HepG2 (cell line): ENCODE measurements at regions not wholly inside any gene's neighbourhood (a gene's known extent, or its start where the extent isn't known, plus 50 kb on each side); places are given as distances from the start of the nearest gene placed in this dataset.

Experiments used
- ATAC-seq: fragments of 200-7000 bp; cut with Tn5 transposase; 3 replicates; pipeline ENCODE4 v1.9.1; 2020; ENCODE audit warnings: mild to moderate bottlenecking, moderate library complexity
- BruUV-seq: library from RNA; stranded (reverse); fragments of 400-500 nt; replicated peaks from 2 replicates; lab custom pipeline; 2021; lab: Mats Ljungman, UMichigan
- CTCF ChIA-PET: fragments of 300-600 bp; formaldehyde crosslinking; extraction: SDS; loops from one replicate; lab custom pipeline; 2021; ENCODE audit warnings: low total read pairs, inconsistent platforms, low intra/inter-chr PET ratio; lab: Yijun Ruan, JAX
- POLR2A ChIA-PET: fragments of 350-600 bp; sonication (Branson Sonifier 250); formaldehyde crosslinking; loops from one replicate; lab custom pipeline; 2020; ENCODE audit warnings: antibody characterized with exemption, inconsistent platforms; lab: Yijun Ruan, JAX
- DNase-seq: peaks from one replicate; pipeline ENCODE4 v3.0.0-alpha.2; 2015; ENCODE audit warnings: low spot score
- FAIRE-seq: peaks from 3 replicates; lab custom pipeline; 2011; peaks lifted over from hg19 to GRCh38; lab: Jason Lieb, UNC
- H2AFZ ChIP-seq: one replicate; pipeline ENCODE4 v1.6.1; 2011; ENCODE audit warnings: low read length, inconsistent platforms
- H3K27ac ChIP-seq: fragments of 300-600 bp; 3 replicates; pipeline ENCODE4 v1.8.0; 2011; ENCODE audit warnings: mixed run types, mild to moderate bottlenecking, mixed read lengths, low read length, inconsistent platforms; ENCODE audit not compliant: insufficient read depth; ENCODE audit errors: extremely low read length
- H3K27me3 ChIP-seq, 2 experiments: fragments of 200-600 bp in 1 of 2; 2 replicates in 1 of 2; 3 replicates in 1 of 2; pipeline versions ENCODE4 v1.6.0 to v1.8.0; 2011; ENCODE audit warnings: low read length in 2 of 2, mild to moderate bottlenecking in 2 of 2, moderate library complexity in 2 of 2, inconsistent platforms in 1 of 2; ENCODE audit not compliant: insufficient read depth in 2 of 2, control insufficient read depth in 1 of 2
- H3K36me3 ChIP-seq, 2 experiments: fragments of 200-600 bp in 1 of 2; replicated peaks in 1 of 2; 2 replicates in 1 of 2; 3 replicates in 1 of 2; pipeline versions ENCODE4 v1.5.1 to v1.8.0; 2011; ENCODE audit warnings: low read length in 2 of 2, inconsistent platforms in 1 of 2; ENCODE audit not compliant: insufficient read depth in 2 of 2, control insufficient read depth in 1 of 2
- H3K4me1 ChIP-seq: 2 replicates; pipeline ENCODE4 v1.5.1; 2012; ENCODE audit warnings: low read length, inconsistent platforms; ENCODE audit not compliant: insufficient read depth
- H3K4me2 ChIP-seq: 2 replicates; pipeline ENCODE4 v1.6.0; 2011; ENCODE audit warnings: low read depth, low read length, inconsistent platforms
- H3K4me3 ChIP-seq, 3 experiments: fragments of 200-600 bp in 1 of 3; sonication (generic), shearing (Covaris generic) in 1 of 3; replicated peaks in 1 of 3; 2 replicates each; pipeline ENCODE4 v1.5.1; 2011 to 2016; ENCODE audit warnings: low read length in 3 of 3, inconsistent platforms in 2 of 3, low read depth in 2 of 3, mild to moderate bottlenecking in 2 of 3, control low read depth in 1 of 3, mixed read lengths in 1 of 3; ENCODE audit not compliant: insufficient read depth in 1 of 3
- H3K79me2 ChIP-seq: one replicate; pipeline ENCODE4 v1.6.1; 2011; ENCODE audit warnings: low read length, inconsistent platforms; ENCODE audit not compliant: insufficient read depth
- H3K9ac ChIP-seq: 2 replicates; pipeline ENCODE4 v1.6.0; 2011; ENCODE audit warnings: mild to moderate bottlenecking, low read depth, low read length, inconsistent platforms; ENCODE audit not compliant: insufficient read depth
- H3K9me3 ChIP-seq: 2 replicates; pipeline ENCODE4 v1.5.1; 2012; ENCODE audit warnings: mild to moderate bottlenecking, low read length
- H4K20me1 ChIP-seq: 2 replicates; pipeline ENCODE4 v1.6.0; 2011; ENCODE audit warnings: inconsistent platforms, mild to moderate bottlenecking, low read length, moderate library complexity; ENCODE audit not compliant: insufficient read depth
- CCAR2 ChIP-seq: fragments of 200-400 bp; formaldehyde crosslinking; optimal IDR thresholded peaks from 2 replicates; pipeline ENCODE3; 2018; ENCODE audit warnings: low read depth, mild to moderate bottlenecking, low read length, moderate library complexity
- GFI1 ChIP-seq: sonication (generic); formaldehyde crosslinking; IDR thresholded peaks from 2 replicates; pipeline ENCODE4 v1.5.0; 2020; ENCODE audit warnings: missing genetic modification reagents, mild to moderate bottlenecking, borderline replicate concordance
- KDM6A ChIP-seq: IDR thresholded peaks from 2 replicates; pipeline ENCODE4 v1.6.1; 2016; ENCODE audit warnings: low read depth
- MEIS2 ChIP-seq: sonication (generic); formaldehyde crosslinking; IDR thresholded peaks from 2 replicates; pipeline ENCODE4 v1.9.0; 2021; ENCODE audit warnings: mild to moderate bottlenecking, missing genetic modification reagents
- MLLT10 ChIP-seq: sonication (generic); formaldehyde crosslinking; IDR thresholded peaks from 2 replicates; pipeline ENCODE4 v1.4.0; 2020; ENCODE audit warnings: missing genetic modification reagents
- PHF8 ChIP-seq: sonication (generic); formaldehyde crosslinking; IDR thresholded peaks from 2 replicates; pipeline ENCODE4 v1.5.0; 2020; ENCODE audit warnings: missing genetic modification reagents
- RFX5 ChIP-seq: IDR thresholded peaks from 2 replicates; pipeline ENCODE4 v1.6.1; 2011; ENCODE audit warnings: low read depth, low read length, improper control_type of control experiment
- RXRA ChIP-seq: sonication (generic); formaldehyde crosslinking; IDR thresholded peaks from 2 replicates; pipeline ENCODE4 v1.5.1; 2020; ENCODE audit warnings: missing genetic modification reagents
- ZC3H13 ChIP-seq: sonication (generic); formaldehyde crosslinking; IDR thresholded peaks from 2 replicates; pipeline ENCODE4 v1.8.1; 2023; ENCODE audit warnings: mild to moderate bottlenecking, missing genetic modification reagents, moderate library complexity
- ZIK1 ChIP-seq: sonication (generic); formaldehyde crosslinking; IDR thresholded peaks from 2 replicates; pipeline ENCODE4 v1.5.0; 2020; ENCODE audit warnings: mild to moderate bottlenecking, low read depth, missing genetic modification reagents, borderline replicate concordance
- ZNF207 ChIP-seq: fragments of 450-650 bp; IDR thresholded peaks from 2 replicates; pipeline ENCODE4 v1.6.1; 2016; ENCODE audit warnings: antibody characterized with exemption, borderline replicate concordance
- ZNF569 ChIP-seq: sonication (generic); formaldehyde crosslinking; IDR thresholded peaks from 2 replicates; pipeline ENCODE4 v1.5.0; 2020; ENCODE audit warnings: mild to moderate bottlenecking, missing genetic modification reagents, moderate library complexity, borderline replicate concordance
- ZNF83 ChIP-seq: sonication (generic); formaldehyde crosslinking; IDR thresholded peaks from 2 replicates; pipeline ENCODE4 v1.4.0; 2020; ENCODE audit warnings: missing genetic modification reagents, mild to moderate bottlenecking, borderline replicate concordance
- WGBS: methylation state at CpG from one replicate; pipeline ENCODE4 v1.1.6; 2017; ENCODE audit warnings: low lambda C conversion rate; 5-methylcytosine and 5-hydroxymethylcytosine counted together
- in situ Hi-C: cut with HindIII; loops from 2 replicates; pipeline ENCODE4 v1.10.0; 2017; ENCODE audit warnings: low pct_unique_long_range_greater_than_20kb; ENCODE audit not compliant: extremely low pct_ligation_motif_present
- intact Hi-C: fragments of 100-400 bp; cut with micrococcal nuclease; formaldehyde crosslinking; loops from one replicate; pipeline ENCODE4 v1.10.0; 2022; ENCODE audit not compliant: unreplicated experiment
- TF ChIP-seq, protein P1 (sequence below): sonication (generic); formaldehyde crosslinking; IDR thresholded peaks from 2 replicates; pipeline ENCODE4 v1.5.0; 2020; ENCODE audit warnings: mild to moderate bottlenecking, missing genetic modification reagents
- TF ChIP-seq, protein P2 (sequence below): sonication (generic); formaldehyde crosslinking; IDR thresholded peaks from 2 replicates; pipeline ENCODE4 v1.4.0; 2020; ENCODE audit warnings: mild to moderate bottlenecking, missing genetic modification reagents
- TF ChIP-seq, protein P3 (sequence below): sonication (generic); formaldehyde crosslinking; IDR thresholded peaks from 2 replicates; pipeline ENCODE4 v1.4.0; 2020; ENCODE audit warnings: mild to moderate bottlenecking, missing genetic modification reagents
- TF ChIP-seq, protein P4 (sequence below): sonication (generic); formaldehyde crosslinking; IDR thresholded peaks from 2 replicates; pipeline ENCODE4 v1.5.0; 2020; ENCODE audit warnings: missing genetic modification reagents

DNA sequence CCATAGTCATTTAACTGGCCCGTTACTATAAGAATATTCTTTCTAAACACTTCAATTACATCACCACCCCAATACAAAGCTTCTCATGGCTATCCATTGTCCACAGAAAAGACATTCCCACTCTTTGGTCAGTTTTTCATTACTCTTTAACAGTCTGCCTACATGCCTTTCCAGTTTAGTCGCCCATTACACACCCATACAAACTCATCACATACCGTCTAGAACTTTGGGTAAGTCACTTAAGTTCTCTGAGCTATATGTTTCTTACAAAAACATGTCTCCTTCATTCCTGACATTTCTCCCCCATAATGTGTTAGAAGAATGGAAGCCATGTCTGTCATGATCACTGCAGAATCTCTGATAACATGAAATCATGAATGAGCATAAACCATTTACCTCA lies 108.2 kb upstream of the STK17B start:
- POLR2A ChIA-PET, result no interaction called here

DNA sequence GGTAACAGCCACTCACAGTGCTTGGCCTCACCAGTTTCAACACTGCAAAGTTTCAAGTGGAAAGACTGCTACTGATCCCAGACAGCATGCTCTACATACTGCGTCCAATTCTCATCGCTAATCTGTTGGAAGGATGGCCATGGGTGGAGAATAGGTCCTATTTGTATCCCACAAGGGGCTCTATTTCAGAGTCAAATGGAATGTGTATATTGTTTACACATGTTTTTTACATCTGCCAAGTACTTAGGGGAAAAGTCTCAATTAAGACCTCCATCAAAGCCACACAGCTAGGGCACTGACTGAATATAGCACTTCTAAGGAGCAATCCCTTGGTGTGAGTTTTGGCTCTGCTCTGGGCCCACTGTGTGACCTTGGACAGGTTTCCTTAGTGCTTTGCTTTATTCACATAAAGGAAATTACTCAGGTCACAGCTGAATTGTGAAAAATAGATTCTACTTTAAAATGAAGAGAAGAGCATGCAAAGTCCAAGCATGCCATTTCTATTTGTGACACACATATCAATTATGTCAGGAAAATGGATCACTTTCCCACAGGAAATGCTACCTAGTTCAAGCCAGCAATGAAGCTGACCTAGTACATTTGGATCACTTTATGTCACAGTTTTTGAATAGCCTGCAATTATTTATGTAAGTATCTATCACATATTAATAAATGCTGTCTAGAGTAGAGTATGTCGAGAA lies 112.9 kb upstream of the STK17B start:
- Histone ChIP-seq H3K4me1 (no peaks in the 10 kb centered on the region), H3K79me2 (no peaks in the 10 kb centered on the region), H2AFZ (no peak overlapping the region), H4K20me1 (no peaks in the 10 kb centered on the region), H3K4me3 (no peak overlapping the region), H3K4me2 (no peak overlapping the region), H3K27me3 (no peaks in the 10 kb centered on the region), H3K9ac (no peak overlapping the region), H3K36me3 (no peaks in the 10 kb centered on the region), H3K27ac (no peak overlapping the region), H3K9me3 (no peaks in the 10 kb centered on the region)
- ATAC-seq (no peak), DNase-seq (no peak), FAIRE-seq (no peak)
- BruUV-seq, result no TSS peak
- in situ Hi-C loops, result no loop called here
- CTCF ChIA-PET, result no interaction called here
- intact Hi-C loops, result no loop called here
- 62% methylated on average over 3 of the region's 3 CpGs for WGBS
- POLR2A ChIA-PET, result no interaction called here
- TF ChIP-seq CCAR2, result no peak
- TF ChIP-seq ZNF83 (CRISPR knock-in tag), result no peak
- TF ChIP-seq, protein P1, sequence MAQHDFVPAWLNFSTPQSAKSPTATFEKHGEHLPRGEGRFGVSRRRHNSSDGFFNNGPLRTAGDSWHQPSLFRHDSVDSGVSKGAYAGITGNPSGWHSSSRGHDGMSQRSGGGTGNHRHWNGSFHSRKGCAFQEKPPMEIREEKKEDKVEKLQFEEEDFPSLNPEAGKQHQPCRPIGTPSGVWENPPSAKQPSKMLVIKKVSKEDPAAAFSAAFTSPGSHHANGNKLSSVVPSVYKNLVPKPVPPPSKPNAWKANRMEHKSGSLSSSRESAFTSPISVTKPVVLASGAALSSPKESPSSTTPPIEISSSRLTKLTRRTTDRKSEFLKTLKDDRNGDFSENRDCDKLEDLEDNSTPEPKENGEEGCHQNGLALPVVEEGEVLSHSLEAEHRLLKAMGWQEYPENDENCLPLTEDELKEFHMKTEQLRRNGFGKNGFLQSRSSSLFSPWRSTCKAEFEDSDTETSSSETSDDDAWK (CRISPR knock-in tag), result no peak
- no peak for TF ChIP-seq KDM6A (CRISPR knock-in tag)
- TF ChIP-seq, protein P2, sequence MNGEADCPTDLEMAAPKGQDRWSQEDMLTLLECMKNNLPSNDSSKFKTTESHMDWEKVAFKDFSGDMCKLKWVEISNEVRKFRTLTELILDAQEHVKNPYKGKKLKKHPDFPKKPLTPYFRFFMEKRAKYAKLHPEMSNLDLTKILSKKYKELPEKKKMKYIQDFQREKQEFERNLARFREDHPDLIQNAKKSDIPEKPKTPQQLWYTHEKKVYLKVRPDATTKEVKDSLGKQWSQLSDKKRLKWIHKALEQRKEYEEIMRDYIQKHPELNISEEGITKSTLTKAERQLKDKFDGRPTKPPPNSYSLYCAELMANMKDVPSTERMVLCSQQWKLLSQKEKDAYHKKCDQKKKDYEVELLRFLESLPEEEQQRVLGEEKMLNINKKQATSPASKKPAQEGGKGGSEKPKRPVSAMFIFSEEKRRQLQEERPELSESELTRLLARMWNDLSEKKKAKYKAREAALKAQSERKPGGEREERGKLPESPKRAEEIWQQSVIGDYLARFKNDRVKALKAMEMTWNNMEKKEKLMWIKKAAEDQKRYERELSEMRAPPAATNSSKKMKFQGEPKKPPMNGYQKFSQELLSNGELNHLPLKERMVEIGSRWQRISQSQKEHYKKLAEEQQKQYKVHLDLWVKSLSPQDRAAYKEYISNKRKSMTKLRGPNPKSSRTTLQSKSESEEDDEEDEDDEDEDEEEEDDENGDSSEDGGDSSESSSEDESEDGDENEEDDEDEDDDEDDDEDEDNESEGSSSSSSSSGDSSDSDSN (CRISPR knock-in tag), result no peak
- TF ChIP-seq ZC3H13, result no peak
- no peak for TF ChIP-seq RFX5
- TF ChIP-seq ZIK1, result no peak
- TF ChIP-seq, protein P3, sequence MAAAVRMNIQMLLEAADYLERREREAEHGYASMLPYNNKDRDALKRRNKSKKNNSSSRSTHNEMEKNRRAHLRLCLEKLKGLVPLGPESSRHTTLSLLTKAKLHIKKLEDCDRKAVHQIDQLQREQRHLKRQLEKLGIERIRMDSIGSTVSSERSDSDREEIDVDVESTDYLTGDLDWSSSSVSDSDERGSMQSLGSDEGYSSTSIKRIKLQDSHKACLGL (CRISPR knock-in tag), result no peak

More for the DNA sequence above, 108.2 kb upstream of the STK17B start:
- CTCF ChIA-PET, result interaction anchor here (1.4 kb wide), 1 partner anchor 148 kb away, joined by 3 read pairs; no protein-coding TSS in a partner anchor
- Histone ChIP-seq H2AFZ (no peak overlapping the region), H3K79me2 (no peaks in the 10 kb centered on the region), H3K36me3 (no peaks in the 10 kb centered on the region), H3K27ac (no peak overlapping the region), H4K20me1 (no peaks in the 10 kb centered on the region), H3K27me3 (no peaks in the 10 kb centered on the region), H3K4me2 (no peak overlapping the region), H3K9me3 (no peaks in the 10 kb centered on the region), H3K9ac (no peak overlapping the region), H3K4me1 (peaks cover 11% of the 10 kb centered on the region), H3K4me3 (no peak overlapping the region)
- no peak for FAIRE-seq
- intact Hi-C loops (no loop called here), in situ Hi-C loops (loop anchor here (5.0 kb wide), 1 partner anchor 147 kb away; no protein-coding TSS in a partner anchor)
- BruUV-seq, result no TSS peak
- DNase-seq, result no peak
- 22% methylated on average over 3 of the region's 3 CpGs for WGBS
- ATAC-seq, result no peak
- TF ChIP-seq RXRA (CRISPR knock-in tag) (no peak), ZNF569 (CRISPR knock-in tag) (no peak), MEIS2 (CRISPR knock-in tag) (no peak), MLLT10 (no peak), ZNF207 (no peak), GFI1 (CRISPR knock-in tag) (no peak), PHF8 (CRISPR knock-in tag) (no peak)
- TF ChIP-seq, protein P4, sequence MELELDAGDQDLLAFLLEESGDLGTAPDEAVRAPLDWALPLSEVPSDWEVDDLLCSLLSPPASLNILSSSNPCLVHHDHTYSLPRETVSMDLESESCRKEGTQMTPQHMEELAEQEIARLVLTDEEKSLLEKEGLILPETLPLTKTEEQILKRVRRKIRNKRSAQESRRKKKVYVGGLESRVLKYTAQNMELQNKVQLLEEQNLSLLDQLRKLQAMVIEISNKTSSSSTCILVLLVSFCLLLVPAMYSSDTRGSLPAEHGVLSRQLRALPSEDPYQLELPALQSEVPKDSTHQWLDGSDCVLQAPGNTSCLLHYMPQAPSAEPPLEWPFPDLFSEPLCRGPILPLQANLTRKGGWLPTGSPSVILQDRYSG (CRISPR knock-in tag), result no peak
